ENCODE measurements at regions not wholly inside any gene's neighbourhood (a gene's known extent, or its start where the extent isn't known, plus 50 kb on each side); places are given as distances from the start of the nearest gene placed in this dataset.

- TF ChIP-seq CTCF (IDR thresholded peaks at IDR 0.05) = no peak
- TF ChIP-seq POLR2A (IDR thresholded peaks at IDR 0.05) = no peak
Measured at GRCh38 chr2:164032995-164033394, 297.2 kb upstream of the FIGN start.

Measured in Peyer's patch (tissue), 4 donors.